Upper lobe of right lung (tissue), 1 donor: ENCODE measurements at regions not wholly inside any gene's neighbourhood (a gene's known extent, or its start where the extent isn't known, plus 50 kb on each side); places are given as distances from the start of the nearest gene placed in this dataset.
"Not testable (repeated sequence)": the region's sequence is repeated elsewhere in the genome, so short reads cannot be mapped to it uniquely, and the experiment has no call there.

Experiments
- ATAC-seq: fragments of 200-7000 bp; cut with Tn5 transposase; one replicate; pipeline ENCODE4 v1.9.1; 2020; ENCODE audit warnings: mild to moderate bottlenecking, moderate library complexity
- DNase-seq: peaks from one replicate; pipeline ENCODE4 v3.0.0-alpha.2; 2020
- H3K27ac ChIP-seq: fragments of 200-600 bp; one replicate; pipeline ENCODE4 v1.8.0; 2022
- H3K27me3 ChIP-seq: fragments of 200-600 bp; one replicate; pipeline ENCODE4 v1.8.0; 2022; ENCODE audit warnings: mild to moderate bottlenecking
- H3K36me3 ChIP-seq: fragments of 200-600 bp; one replicate; pipeline ENCODE4 v1.8.0; 2022
- H3K4me1 ChIP-seq: fragments of 200-600 bp; one replicate; pipeline ENCODE4 v1.8.0; 2022
- H3K4me3 ChIP-seq: fragments of 200-600 bp; one replicate; pipeline ENCODE4 v1.8.0; 2022; ENCODE audit warnings: mild to moderate bottlenecking
- H3K9me3 ChIP-seq: fragments of 200-600 bp; one replicate; pipeline ENCODE4 v1.8.0; 2022
- CTCF ChIP-seq: fragments of 200-600 bp; IDR thresholded peaks from one replicate; pipeline ENCODE4 v1.8.0; 2022; ENCODE audit warnings: antibody characterized with exemption
- intact Hi-C: fragments of 100-400 bp; cut with DNase I; formaldehyde crosslinking; loops from one replicate; pipeline ENCODE4 v1.11.0; 2022
- donor health status: DM: no; HTN: yes; CAD: no; lungs with severe emphysema.

GRCh38 chr3:118244761-118245160 is 789.9 kb downstream of the IGSF11 start:
- H3K9me3 ChIP-seq: no peaks in the 10 kb centered on the region
- H3K27me3 ChIP-seq: no peaks in the 10 kb centered on the region
- intact Hi-C loops: no loop called here
- DNase-seq: no peak
- no peak overlapping the region for H3K27ac ChIP-seq
- no peak overlapping the region for H3K4me3 ChIP-seq
- TF ChIP-seq CTCF: no peak
- no peaks in the 10 kb centered on the region for H3K36me3 ChIP-seq
- no peaks in the 10 kb centered on the region for H3K4me1 ChIP-seq
- ATAC-seq: no peak

- no peaks in the 10 kb centered on the region for H3K36me3 ChIP-seq
- ATAC-seq: no peak
Measured at GRCh38 chr3:118245312-118245711, 789.3 kb downstream of the IGSF11 start.

GRCh38 chr3:118258850-118259249 is 775.8 kb downstream of the IGSF11 start:
- H3K36me3 ChIP-seq, H3K4me1 ChIP-seq, intact Hi-C loops, H3K9me3 ChIP-seq, H3K4me3 ChIP-seq, H3K27ac ChIP-seq, H3K27me3 ChIP-seq, ATAC-seq, DNase-seq: not testable (repeated sequence)

More at GRCh38 chr3:118245312-118245711, 789.3 kb downstream of the IGSF11 start:
- intact Hi-C loops: no loop called here
- no peak overlapping the region for H3K27ac ChIP-seq
- no peak overlapping the region for H3K4me3 ChIP-seq
- H3K4me1 ChIP-seq: no peaks in the 10 kb centered on the region
- no peak for DNase-seq
- no peaks in the 10 kb centered on the region for H3K9me3 ChIP-seq
- no peak for TF ChIP-seq CTCF
- H3K27me3 ChIP-seq: no peaks in the 10 kb centered on the region

GRCh38 chr3:118262800-118263402 is 771.7 kb downstream of the IGSF11 start:
- Histone ChIP-seq H3K4me1 (no peaks in the 10 kb centered on the region), H3K4me3 (no peak overlapping the region), H3K27ac (no peak overlapping the region), H3K36me3 (no peaks in the 10 kb centered on the region), H3K27me3 (no peaks in the 10 kb centered on the region), H3K9me3 (no peaks in the 10 kb centered on the region)
- intact Hi-C loops: no loop called here
- no peak for ATAC-seq
- no peak for DNase-seq
- no peak for TF ChIP-seq CTCF

- ATAC-seq: no peak
- H3K27me3 ChIP-seq: no peaks in the 10 kb centered on the region
- H3K27ac ChIP-seq: no peak overlapping the region
- H3K36me3 ChIP-seq: no peaks in the 10 kb centered on the region
- no peak for DNase-seq
- H3K4me1 ChIP-seq: no peaks in the 10 kb centered on the region
- no peak for TF ChIP-seq CTCF
- no peaks in the 10 kb centered on the region for H3K9me3 ChIP-seq
- intact Hi-C loops: no loop called here
- no peak overlapping the region for H3K4me3 ChIP-seq
Measured at GRCh38 chr3:118267588-118267987, 767.1 kb downstream of the IGSF11 start.

GRCh38 chr3:118269537-118270125 is 765.0 kb downstream of the IGSF11 start:
- intact Hi-C loops: no loop called here
- ATAC-seq: peak; percentile 9

More at GRCh38 chr3:118269537-118270125, 765.0 kb downstream of the IGSF11 start:
- TF ChIP-seq CTCF: no peak
- H3K36me3 ChIP-seq: no peaks in the 10 kb centered on the region
- H3K27ac ChIP-seq: no peak overlapping the region
- no peaks in the 10 kb centered on the region for H3K4me1 ChIP-seq
- no peaks in the 10 kb centered on the region for H3K9me3 ChIP-seq
- H3K27me3 ChIP-seq: no peaks in the 10 kb centered on the region
- no peak for DNase-seq
- H3K4me3 ChIP-seq: no peak overlapping the region
